Colonic mucosa (tissue), 4 donors: ENCODE measurements at regions not wholly inside any gene's neighbourhood (a gene's known extent, or its start where the extent isn't known, plus 50 kb on each side); places are given as distances from the start of the nearest gene placed in this dataset.

Experiments used
- DNase-seq: peaks from one replicate; pipeline ENCODE4 v3.0.0-alpha.2; 2020
- H3K27ac ChIP-seq: fragments of 200-600 bp; one replicate; pipeline ENCODE4 v1.8.0; 2021
- H3K27me3 ChIP-seq: fragments of 200-600 bp; one replicate; pipeline ENCODE4 v1.8.0; 2021
- H3K36me3 ChIP-seq: fragments of 200-600 bp; one replicate; pipeline ENCODE4 v1.8.0; 2021
- H3K4me1 ChIP-seq: fragments of 200-600 bp; one replicate; pipeline ENCODE4 v1.8.0; 2021; ENCODE audit warnings: mild to moderate bottlenecking
- H3K4me3 ChIP-seq: fragments of 200-600 bp; one replicate; pipeline ENCODE4 v1.8.0; 2021
- H3K9ac ChIP-seq, 2 donors: one replicate each; pipeline ENCODE4 v1.7.0; 2013; ENCODE audit warnings: control low read depth in 2 of 2, low read depth in 2 of 2, low read length in 2 of 2
- H3K9me3 ChIP-seq: fragments of 200-600 bp; one replicate; pipeline ENCODE4 v1.8.0; 2021
- intact Hi-C: fragments of 100-400 bp; cut with DNase I; formaldehyde crosslinking; loops from one replicate; pipeline ENCODE4 v1.14.1; 2022
- TF ChIP-seq, protein P1 (sequence below): fragments of 200-600 bp; IDR thresholded peaks from one replicate; pipeline ENCODE4 v1.8.0; 2022; ENCODE audit warnings: antibody characterized with exemption, mild to moderate bottlenecking
- donor health status: healthy.
- donor health status: DM: no; HTN: no; CAD: no.
- donor health status: DM: no; HTN: no; CAD: no.

DNA sequence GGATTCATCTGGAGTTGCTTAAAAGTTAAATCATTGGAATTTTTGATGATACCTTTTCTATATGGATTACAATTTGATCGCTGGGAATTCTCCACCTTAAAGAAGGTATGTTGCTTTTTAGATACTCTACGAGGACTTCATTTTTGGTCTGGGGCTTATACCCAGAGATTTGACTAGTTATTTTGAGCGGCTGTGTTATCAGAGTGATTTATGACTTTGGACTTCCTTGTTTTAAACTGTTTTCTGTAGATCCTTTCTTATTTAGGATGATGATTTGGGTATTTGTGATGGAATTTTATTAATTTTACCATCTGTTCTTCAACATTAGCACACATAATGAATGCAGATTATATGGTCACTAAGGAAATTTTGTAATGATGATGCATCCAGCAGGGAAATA lies 75.2 kb downstream of the SOX4 start:
- H3K9ac ChIP-seq: no peak overlapping the region
- H3K36me3 ChIP-seq: no peaks in the 10 kb centered on the region
- H3K27me3 ChIP-seq: peaks cover 39% of the 10 kb centered on the region
- no peak for DNase-seq
- H3K9me3 ChIP-seq: no peaks in the 10 kb centered on the region
- intact Hi-C loops: no loop called here
- no peaks in the 10 kb centered on the region for H3K4me1 ChIP-seq
- no peak overlapping the region for H3K27ac ChIP-seq
- H3K4me3 ChIP-seq: no peak overlapping the region
- TF ChIP-seq, protein P1, sequence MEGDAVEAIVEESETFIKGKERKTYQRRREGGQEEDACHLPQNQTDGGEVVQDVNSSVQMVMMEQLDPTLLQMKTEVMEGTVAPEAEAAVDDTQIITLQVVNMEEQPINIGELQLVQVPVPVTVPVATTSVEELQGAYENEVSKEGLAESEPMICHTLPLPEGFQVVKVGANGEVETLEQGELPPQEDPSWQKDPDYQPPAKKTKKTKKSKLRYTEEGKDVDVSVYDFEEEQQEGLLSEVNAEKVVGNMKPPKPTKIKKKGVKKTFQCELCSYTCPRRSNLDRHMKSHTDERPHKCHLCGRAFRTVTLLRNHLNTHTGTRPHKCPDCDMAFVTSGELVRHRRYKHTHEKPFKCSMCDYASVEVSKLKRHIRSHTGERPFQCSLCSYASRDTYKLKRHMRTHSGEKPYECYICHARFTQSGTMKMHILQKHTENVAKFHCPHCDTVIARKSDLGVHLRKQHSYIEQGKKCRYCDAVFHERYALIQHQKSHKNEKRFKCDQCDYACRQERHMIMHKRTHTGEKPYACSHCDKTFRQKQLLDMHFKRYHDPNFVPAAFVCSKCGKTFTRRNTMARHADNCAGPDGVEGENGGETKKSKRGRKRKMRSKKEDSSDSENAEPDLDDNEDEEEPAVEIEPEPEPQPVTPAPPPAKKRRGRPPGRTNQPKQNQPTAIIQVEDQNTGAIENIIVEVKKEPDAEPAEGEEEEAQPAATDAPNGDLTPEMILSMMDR: no peak

DNA sequence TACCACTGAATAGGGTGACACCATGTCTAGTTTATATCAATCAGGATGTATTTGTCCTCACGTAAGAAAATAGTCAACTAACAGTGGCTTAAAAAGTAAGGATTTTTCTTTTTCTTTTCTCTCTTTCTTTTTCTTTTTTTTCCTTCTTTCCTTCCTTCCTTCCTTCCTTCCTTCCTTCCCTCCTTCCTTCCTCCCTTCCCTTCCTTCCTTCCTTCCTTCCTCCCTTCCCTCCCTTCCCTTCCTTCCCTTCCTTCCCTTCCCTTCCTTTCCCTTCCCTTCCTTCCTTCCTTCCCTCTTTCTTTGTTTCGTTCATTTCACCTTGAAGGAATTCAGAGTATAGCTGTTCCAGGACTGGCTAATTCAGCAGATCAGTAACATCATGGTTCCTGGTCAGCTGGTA lies 83.2 kb downstream of the SOX4 start:
- Histone ChIP-seq H3K9me3 (no peaks in the 10 kb centered on the region), H3K36me3 (no peaks in the 10 kb centered on the region), H3K27ac (no peak overlapping the region), H3K27me3 (no peaks in the 10 kb centered on the region), H3K4me3 (no peak overlapping the region), H3K9ac (no peak overlapping the region), H3K4me1 (no peaks in the 10 kb centered on the region)
- intact Hi-C loops: no loop called here
- no peak for DNase-seq
- TF ChIP-seq, protein P1: no peak

DNA sequence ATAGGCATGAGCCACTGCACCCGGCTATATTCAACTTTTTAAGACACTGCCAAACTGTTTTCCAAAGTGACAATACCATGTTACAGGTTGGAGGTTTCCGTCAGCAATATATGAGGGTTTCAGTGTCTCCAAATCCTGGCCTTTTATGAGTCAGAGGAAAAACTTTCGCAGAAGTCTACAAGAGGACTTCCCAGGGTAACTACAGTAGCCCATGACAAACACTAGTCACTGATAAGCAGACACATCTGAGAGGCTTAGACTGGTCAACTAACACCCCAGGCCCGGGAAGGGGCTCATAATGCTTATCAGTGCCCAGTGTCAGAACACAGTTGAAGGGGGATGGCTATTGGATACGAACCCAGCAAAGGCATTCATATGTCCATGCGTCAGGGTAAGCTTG lies 85.4 kb downstream of the SOX4 start:
- Histone ChIP-seq H3K27ac (no peak overlapping the region), H3K4me1 (no peaks in the 10 kb centered on the region), H3K36me3 (no peaks in the 10 kb centered on the region), H3K4me3 (no peak overlapping the region), H3K9me3 (no peaks in the 10 kb centered on the region), H3K9ac (no peak overlapping the region), H3K27me3 (no peaks in the 10 kb centered on the region)
- TF ChIP-seq, protein P1: no peak
- no peak for DNase-seq
- intact Hi-C loops: no loop called here

DNA sequence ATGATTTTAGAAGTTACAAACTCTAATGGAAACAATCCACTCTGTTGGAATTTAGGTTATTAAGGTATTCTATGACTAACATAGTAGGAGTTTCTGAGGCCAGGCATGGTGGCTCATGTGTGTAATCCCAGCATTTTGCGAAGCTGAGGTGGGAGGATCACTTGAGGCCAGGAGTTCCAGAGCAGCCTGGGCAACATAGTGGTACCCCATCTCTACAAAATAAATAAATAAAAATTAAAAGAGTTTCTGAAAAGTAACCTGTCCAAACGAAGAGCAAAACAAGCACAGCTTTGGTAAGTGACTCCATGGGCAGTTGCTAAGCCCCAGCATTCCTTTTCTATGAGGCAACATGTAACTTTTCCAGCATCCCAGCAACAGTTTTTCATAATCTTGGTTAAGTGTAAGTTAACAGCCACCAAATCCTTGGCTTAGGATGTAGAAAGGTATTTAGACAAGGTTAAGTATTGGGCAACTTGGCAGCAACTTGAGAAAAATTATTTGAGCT lies 86.3 kb downstream of the SOX4 start:
- Histone ChIP-seq H3K36me3 (no peaks in the 10 kb centered on the region), H3K9me3 (no peaks in the 10 kb centered on the region), H3K4me1 (no peaks in the 10 kb centered on the region), H3K27me3 (no peaks in the 10 kb centered on the region), H3K4me3 (no peak overlapping the region), H3K9ac (no peak overlapping the region), H3K27ac (no peak overlapping the region)
- DNase-seq: no peak
- TF ChIP-seq, protein P1: no peak
- intact Hi-C loops: no loop called here

DNA sequence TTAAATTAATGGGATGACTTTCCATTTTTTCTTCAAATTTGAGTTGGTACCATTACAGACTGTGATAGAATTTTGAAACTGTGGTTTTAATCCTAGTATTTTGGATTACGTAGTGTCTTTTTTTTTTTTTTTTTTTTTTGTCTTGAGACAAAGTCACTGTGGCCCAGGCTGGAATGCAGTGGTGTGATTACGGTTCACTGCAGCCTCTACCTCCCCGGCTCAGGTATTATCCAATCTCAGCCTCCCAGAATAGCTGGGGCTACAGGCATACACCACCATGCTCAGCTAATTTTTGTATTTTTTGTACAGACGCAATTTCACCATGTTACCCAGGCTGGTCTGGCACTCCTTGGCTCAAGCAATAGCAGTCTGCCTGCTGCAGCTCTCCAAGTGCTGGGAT lies 87.1 kb downstream of the SOX4 start:
- Histone ChIP-seq H3K4me1 (no peaks in the 10 kb centered on the region), H3K27ac (no peak overlapping the region), H3K9me3 (no peaks in the 10 kb centered on the region), H3K27me3 (no peaks in the 10 kb centered on the region), H3K36me3 (no peaks in the 10 kb centered on the region), H3K4me3 (no peak overlapping the region), H3K9ac (no peak overlapping the region)
- intact Hi-C loops: no loop called here
- DNase-seq: no peak
- TF ChIP-seq, protein P1: no peak

DNA sequence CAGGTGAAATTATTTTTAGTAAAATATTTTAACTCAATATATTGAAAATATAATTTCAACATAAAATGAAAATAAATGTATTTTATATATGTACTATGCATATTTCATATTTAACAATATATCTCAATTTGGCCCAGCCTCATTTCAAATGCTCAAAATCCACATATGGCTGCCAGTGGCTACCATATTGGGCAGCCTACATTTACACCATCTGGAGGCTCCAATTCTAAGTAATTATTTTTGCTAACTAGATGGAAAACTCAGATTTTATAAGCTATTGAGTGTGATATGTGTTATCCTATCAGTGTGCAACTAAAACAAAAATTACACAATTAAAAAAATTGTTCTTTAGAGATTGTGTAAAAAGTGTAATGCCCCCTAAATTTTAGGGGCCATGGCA lies 96.9 kb downstream of the SOX4 start:
- intact Hi-C loops: no loop called here
- no peaks in the 10 kb centered on the region for H3K27me3 ChIP-seq

More for the DNA sequence above, 96.9 kb downstream of the SOX4 start:
- no peaks in the 10 kb centered on the region for H3K4me1 ChIP-seq
- no peak for DNase-seq
- no peaks in the 10 kb centered on the region for H3K9me3 ChIP-seq
- no peaks in the 10 kb centered on the region for H3K36me3 ChIP-seq
- H3K4me3 ChIP-seq: no peak overlapping the region
- H3K27ac ChIP-seq: no peak overlapping the region
- TF ChIP-seq, protein P1: no peak
- no peak overlapping the region for H3K9ac ChIP-seq
